GM23338 (cell line): ENCODE measurements at regions not wholly inside any gene's neighbourhood (a gene's known extent, or its start where the extent isn't known, plus 50 kb on each side); places are given as distances from the start of the nearest gene placed in this dataset.

Experiments
- ATAC-seq: fragments of 200-7000 bp; cut with Tn5 transposase; 3 replicates; pipeline ENCODE4 v1.9.1; 2020
- DNase-seq: peaks from one replicate; pipeline ENCODE4 v3.0.0-alpha.2; 2015; ENCODE audit warnings: low spot score
- H2AFZ ChIP-seq: fragments of 200-600 bp; sonication (generic); 2 replicates; pipeline ENCODE4 v1.8.0; 2016; ENCODE audit warnings: antibody characterized with exemption, mild to moderate bottlenecking, moderate library complexity
- H3F3A ChIP-seq: fragments of 200-600 bp; sonication (generic); replicated peaks from 2 replicates; pipeline ENCODE4 v1.8.0; 2017; ENCODE audit warnings: antibody characterized with exemption, mixed run types, low read depth
- H3K27ac ChIP-seq: fragments of 200-600 bp; sonication (generic); 2 replicates; pipeline ENCODE4 v1.6.1; 2016; ENCODE audit warnings: low read depth
- H3K27me3 ChIP-seq: fragments of 200-600 bp; sonication (generic); 2 replicates; pipeline ENCODE4 v1.8.0; 2016; ENCODE audit warnings: mild to moderate bottlenecking, mixed run types, moderate library complexity; ENCODE audit not compliant: insufficient read depth
- H3K36me3 ChIP-seq: fragments of 200-600 bp; sonication (generic); 2 replicates; pipeline ENCODE4 v1.8.0; 2016; ENCODE audit warnings: mild to moderate bottlenecking; ENCODE audit not compliant: insufficient read depth
- H3K4me1 ChIP-seq: fragments of 200-600 bp; sonication (generic); 2 replicates; pipeline ENCODE4 v1.8.0; 2016; ENCODE audit warnings: mild to moderate bottlenecking, moderate library complexity; ENCODE audit not compliant: insufficient read depth
- H3K4me2 ChIP-seq: fragments of 200-600 bp; sonication (generic); 2 replicates; pipeline ENCODE4 v1.7.1; 2017; ENCODE audit warnings: mixed run types
- H3K4me3 ChIP-seq: fragments of 200-600 bp; sonication (generic); 2 replicates; pipeline ENCODE4 v1.6.1; 2016; ENCODE audit warnings: mixed run types
- H3K79me2 ChIP-seq: fragments of 200-600 bp; sonication (generic); replicated peaks from 2 replicates; pipeline ENCODE4 v1.8.0; 2017; ENCODE audit warnings: mild to moderate bottlenecking; ENCODE audit not compliant: insufficient read depth
- H3K9me2 ChIP-seq: fragments of 200-600 bp; sonication (generic); 2 replicates; pipeline ENCODE4 v1.8.0; 2017; ENCODE audit not compliant: insufficient read depth
- H4K20me1 ChIP-seq: fragments of 200-600 bp; sonication (generic); replicated peaks from 2 replicates; pipeline ENCODE4 v1.8.0; 2017; ENCODE audit warnings: mild to moderate bottlenecking; ENCODE audit not compliant: insufficient read depth
- H3K27ac Mint-ChIP-seq: 2 replicates; pipeline ENCODE4 v1.8.0; 2020; ENCODE audit warnings: inconsistent platforms, mild to moderate bottlenecking, moderate library complexity, mixed read lengths
- H3K27me3 Mint-ChIP-seq: 3 replicates; pipeline ENCODE4 v1.8.0; 2022; ENCODE audit warnings: low read depth, mild to moderate bottlenecking, moderate library complexity, mixed read lengths, inconsistent platforms; ENCODE audit not compliant: insufficient read depth, poor library complexity
- H3K36me3 Mint-ChIP-seq: 3 replicates; pipeline ENCODE4 v1.8.0; 2021; ENCODE audit warnings: low read depth, mild to moderate bottlenecking, inconsistent platforms, moderate library complexity, mixed read lengths
- H3K4me1 Mint-ChIP-seq: 3 replicates; pipeline ENCODE4 v1.8.0; 2020; ENCODE audit warnings: mild to moderate bottlenecking, inconsistent platforms, mixed read lengths
- H3K4me3 Mint-ChIP-seq: 3 replicates; pipeline ENCODE4 v1.8.0; 2021; ENCODE audit warnings: moderate library complexity, mild to moderate bottlenecking, inconsistent platforms, mixed read lengths
- H3K9me3 Mint-ChIP-seq: 3 replicates; pipeline ENCODE4 v1.8.0; 2020; ENCODE audit warnings: moderate library complexity, mild to moderate bottlenecking, inconsistent platforms, mixed read lengths
- CREB1 ChIP-seq: fragments of 250-450 bp; sonication (Bioruptor Pico); IDR thresholded peaks from 2 replicates; pipeline ENCODE4 v1.5.0; 2020; ENCODE audit warnings: low read depth, mild to moderate bottlenecking, moderate library complexity
- EZH2 ChIP-seq: fragments of 200-600 bp; sonication (generic); IDR thresholded peaks from one replicate; pipeline ENCODE4 v1.8.0; 2017; ENCODE audit warnings: antibody characterized with exemption, mild to moderate bottlenecking, low read depth; ENCODE audit not compliant: unreplicated experiment
- EZH2phosphoT487 ChIP-seq: fragments of 200-600 bp; sonication (generic); IDR thresholded peaks from one replicate; pipeline ENCODE4 v1.8.1; 2018; ENCODE audit warnings: antibody characterized with exemption; ENCODE audit not compliant: unreplicated experiment
- JUNB ChIP-seq: IDR thresholded peaks from one replicate; pipeline ENCODE4 v1.6.1; 2016; ENCODE audit warnings: antibody characterized with exemption; ENCODE audit not compliant: unreplicated experiment
- NANOG ChIP-seq: IDR thresholded peaks from 2 replicates; pipeline ENCODE4 v1.6.1; 2016; ENCODE audit warnings: antibody characterized with exemption, borderline replicate concordance
- POLR2AphosphoS5 ChIP-seq: IDR thresholded peaks from 2 replicates; pipeline ENCODE4 v1.6.1; 2016; ENCODE audit warnings: antibody characterized with exemption, low read depth
- ZNF114 ChIP-seq: fragments of 250-450 bp; sonication (Bioruptor Pico); IDR thresholded peaks from 2 replicates; pipeline ENCODE4 v1.5.0; 2020; ENCODE audit warnings: mild to moderate bottlenecking, moderate library complexity
- ZNF331 ChIP-seq: fragments of 250-450 bp; sonication (Bioruptor Pico); IDR thresholded peaks from 2 replicates; pipeline ENCODE4 v1.5.0; 2020; ENCODE audit warnings: low read depth, mild to moderate bottlenecking, moderate library complexity
- TF ChIP-seq, protein P1 (sequence below), 2 experiments: fragments of 200-600 bp in 1 of 2; sonication (generic) in 1 of 2; conservative IDR thresholded peaks; 2 replicates each; pipeline versions ENCODE4 v1.5.1 to v1.6.1; 2016 to 2017; ENCODE audit warnings: antibody characterized with exemption in 2 of 2, low read depth in 2 of 2, mild to moderate bottlenecking in 2 of 2, moderate library complexity in 1 of 2
- TF ChIP-seq, protein P2 (sequence below): IDR thresholded peaks from 2 replicates; pipeline ENCODE4 v1.6.1; 2016; ENCODE audit warnings: antibody characterized with exemption
- TF ChIP-seq, protein P3 (sequence below): fragments of 250-450 bp; sonication (Bioruptor Pico); IDR thresholded peaks from 2 replicates; pipeline ENCODE4 v1.5.0; 2020; ENCODE audit warnings: mild to moderate bottlenecking, moderate library complexity

DNA sequence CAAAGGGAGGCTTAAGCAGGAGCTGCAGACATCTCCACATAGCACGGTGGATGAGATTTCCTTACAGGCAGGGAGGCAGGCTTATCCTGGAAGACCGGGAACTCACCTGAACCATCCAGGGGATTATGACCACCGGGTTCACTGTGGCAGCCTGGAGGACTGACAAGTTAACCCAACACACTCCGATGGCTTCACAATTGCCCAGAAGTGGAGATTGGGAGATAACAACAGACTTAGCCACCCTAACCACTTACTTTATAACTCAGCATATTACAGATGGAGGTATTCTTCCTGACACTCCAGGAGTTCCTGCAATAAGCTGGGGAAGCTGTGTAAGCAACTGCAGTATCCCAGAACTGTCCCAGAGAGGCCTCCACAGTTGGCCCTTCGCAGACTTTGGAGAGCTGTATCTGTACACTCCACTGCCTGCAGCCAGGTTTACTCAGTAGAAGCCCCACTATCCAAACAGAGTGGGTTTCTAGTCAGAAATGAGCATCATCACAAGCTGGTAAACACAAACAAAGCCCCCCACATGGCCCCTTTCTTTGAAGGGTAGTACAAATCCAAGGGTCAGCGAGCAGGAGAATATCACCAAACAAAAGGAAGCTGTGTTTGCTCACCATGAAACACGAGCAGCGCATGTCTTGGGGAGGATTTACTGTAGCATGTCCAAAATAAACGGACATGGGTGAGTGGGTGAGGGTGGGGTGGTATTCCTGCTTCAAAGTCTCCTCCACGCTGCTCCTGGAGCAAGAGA is 462.2 kb downstream of the RASEF start:
- TF ChIP-seq ZNF114 = no peak
- TF ChIP-seq POLR2AphosphoS5 = no peak
- no peak for TF ChIP-seq ZNF331 (CRISPR knock-in tag)
- no peak for TF ChIP-seq CREB1 (CRISPR knock-in tag)
- no peak for TF ChIP-seq JUNB
- TF ChIP-seq EZH2 = no peak
- TF ChIP-seq, protein P1, sequence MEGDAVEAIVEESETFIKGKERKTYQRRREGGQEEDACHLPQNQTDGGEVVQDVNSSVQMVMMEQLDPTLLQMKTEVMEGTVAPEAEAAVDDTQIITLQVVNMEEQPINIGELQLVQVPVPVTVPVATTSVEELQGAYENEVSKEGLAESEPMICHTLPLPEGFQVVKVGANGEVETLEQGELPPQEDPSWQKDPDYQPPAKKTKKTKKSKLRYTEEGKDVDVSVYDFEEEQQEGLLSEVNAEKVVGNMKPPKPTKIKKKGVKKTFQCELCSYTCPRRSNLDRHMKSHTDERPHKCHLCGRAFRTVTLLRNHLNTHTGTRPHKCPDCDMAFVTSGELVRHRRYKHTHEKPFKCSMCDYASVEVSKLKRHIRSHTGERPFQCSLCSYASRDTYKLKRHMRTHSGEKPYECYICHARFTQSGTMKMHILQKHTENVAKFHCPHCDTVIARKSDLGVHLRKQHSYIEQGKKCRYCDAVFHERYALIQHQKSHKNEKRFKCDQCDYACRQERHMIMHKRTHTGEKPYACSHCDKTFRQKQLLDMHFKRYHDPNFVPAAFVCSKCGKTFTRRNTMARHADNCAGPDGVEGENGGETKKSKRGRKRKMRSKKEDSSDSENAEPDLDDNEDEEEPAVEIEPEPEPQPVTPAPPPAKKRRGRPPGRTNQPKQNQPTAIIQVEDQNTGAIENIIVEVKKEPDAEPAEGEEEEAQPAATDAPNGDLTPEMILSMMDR (conservative IDR thresholded peaks at IDR 0.05; ENCODE audit: low read depth in 2 of 2) = no peak
- TF ChIP-seq, protein P2, sequence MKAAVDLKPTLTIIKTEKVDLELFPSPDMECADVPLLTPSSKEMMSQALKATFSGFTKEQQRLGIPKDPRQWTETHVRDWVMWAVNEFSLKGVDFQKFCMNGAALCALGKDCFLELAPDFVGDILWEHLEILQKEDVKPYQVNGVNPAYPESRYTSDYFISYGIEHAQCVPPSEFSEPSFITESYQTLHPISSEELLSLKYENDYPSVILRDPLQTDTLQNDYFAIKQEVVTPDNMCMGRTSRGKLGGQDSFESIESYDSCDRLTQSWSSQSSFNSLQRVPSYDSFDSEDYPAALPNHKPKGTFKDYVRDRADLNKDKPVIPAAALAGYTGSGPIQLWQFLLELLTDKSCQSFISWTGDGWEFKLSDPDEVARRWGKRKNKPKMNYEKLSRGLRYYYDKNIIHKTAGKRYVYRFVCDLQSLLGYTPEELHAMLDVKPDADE = no peak
- TF ChIP-seq EZH2phosphoT487 = no peak
- TF ChIP-seq NANOG = no peak
- TF ChIP-seq, protein P3, sequence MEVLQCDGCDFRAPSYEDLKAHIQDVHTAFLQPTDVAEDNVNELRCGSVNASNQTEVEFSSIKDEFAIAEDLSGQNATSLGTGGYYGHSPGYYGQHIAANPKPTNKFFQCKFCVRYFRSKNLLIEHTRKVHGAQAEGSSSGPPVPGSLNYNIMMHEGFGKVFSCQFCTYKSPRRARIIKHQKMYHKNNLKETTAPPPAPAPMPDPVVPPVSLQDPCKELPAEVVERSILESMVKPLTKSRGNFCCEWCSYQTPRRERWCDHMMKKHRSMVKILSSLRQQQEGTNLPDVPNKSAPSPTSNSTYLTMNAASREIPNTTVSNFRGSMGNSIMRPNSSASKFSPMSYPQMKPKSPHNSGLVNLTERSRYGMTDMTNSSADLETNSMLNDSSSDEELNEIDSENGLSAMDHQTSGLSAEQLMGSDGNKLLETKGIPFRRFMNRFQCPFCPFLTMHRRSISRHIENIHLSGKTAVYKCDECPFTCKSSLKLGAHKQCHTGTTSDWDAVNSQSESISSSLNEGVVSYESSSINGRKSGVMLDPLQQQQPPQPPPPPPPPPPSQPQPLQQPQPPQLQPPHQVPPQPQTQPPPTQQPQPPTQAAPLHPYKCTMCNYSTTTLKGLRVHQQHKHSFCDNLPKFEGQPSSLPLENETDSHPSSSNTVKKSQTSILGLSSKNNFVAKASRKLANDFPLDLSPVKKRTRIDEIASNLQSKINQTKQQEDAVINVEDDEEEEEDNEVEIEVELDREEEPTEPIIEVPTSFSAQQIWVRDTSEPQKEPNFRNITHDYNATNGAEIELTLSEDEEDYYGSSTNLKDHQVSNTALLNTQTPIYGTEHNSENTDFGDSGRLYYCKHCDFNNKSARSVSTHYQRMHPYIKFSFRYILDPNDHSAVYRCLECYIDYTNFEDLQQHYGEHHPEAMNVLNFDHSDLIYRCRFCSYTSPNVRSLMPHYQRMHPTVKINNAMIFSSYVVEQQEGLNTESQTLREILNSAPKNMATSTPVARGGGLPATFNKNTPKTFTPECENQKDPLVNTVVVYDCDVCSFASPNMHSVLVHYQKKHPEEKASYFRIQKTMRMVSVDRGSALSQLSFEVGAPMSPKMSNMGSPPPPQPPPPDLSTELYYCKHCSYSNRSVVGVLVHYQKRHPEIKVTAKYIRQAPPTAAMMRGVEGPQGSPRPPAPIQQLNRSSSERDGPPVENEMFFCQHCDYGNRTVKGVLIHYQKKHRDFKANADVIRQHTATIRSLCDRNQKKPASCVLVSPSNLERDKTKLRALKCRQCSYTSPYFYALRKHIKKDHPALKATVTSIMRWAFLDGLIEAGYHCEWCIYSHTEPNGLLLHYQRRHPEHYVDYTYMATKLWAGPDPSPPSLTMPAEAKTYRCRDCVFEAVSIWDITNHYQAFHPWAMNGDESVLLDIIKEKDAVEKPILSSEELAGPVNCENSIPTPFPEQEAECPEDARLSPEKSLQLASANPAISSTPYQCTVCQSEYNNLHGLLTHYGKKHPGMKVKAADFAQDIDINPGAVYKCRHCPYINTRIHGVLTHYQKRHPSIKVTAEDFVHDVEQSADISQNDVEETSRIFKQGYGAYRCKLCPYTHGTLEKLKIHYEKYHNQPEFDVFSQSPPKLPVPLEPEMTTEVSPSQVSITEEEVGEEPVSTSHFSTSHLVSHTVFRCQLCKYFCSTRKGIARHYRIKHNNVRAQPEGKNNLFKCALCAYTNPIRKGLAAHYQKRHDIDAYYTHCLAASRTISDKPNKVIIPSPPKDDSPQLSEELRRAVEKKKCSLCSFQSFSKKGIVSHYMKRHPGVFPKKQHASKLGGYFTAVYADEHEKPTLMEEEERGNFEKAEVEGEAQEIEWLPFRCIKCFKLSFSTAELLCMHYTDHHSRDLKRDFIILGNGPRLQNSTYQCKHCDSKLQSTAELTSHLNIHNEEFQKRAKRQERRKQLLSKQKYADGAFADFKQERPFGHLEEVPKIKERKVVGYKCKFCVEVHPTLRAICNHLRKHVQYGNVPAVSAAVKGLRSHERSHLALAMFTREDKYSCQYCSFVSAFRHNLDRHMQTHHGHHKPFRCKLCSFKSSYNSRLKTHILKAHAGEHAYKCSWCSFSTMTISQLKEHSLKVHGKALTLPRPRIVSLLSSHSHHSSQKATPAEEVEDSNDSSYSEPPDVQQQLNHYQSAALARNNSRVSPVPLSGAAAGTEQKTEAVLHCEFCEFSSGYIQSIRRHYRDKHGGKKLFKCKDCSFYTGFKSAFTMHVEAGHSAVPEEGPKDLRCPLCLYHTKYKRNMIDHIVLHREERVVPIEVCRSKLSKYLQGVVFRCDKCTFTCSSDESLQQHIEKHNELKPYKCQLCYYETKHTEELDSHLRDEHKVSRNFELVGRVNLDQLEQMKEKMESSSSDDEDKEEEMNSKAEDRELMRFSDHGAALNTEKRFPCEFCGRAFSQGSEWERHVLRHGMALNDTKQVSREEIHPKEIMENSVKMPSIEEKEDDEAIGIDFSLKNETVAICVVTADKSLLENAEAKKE (CRISPR knock-in tag) = no peak
- Histone ChIP-seq H4K20me1 (no peaks in the 10 kb centered on the region), H3K4me3 (no peak overlapping the region), H3K79me2 (no peaks in the 10 kb centered on the region), H3K4me1 (no peaks in the 10 kb centered on the region), H3K27ac (no peak overlapping the region), H3K4me2 (no peak overlapping the region), H3F3A (no peaks in the 10 kb centered on the region), H3K9me2 (no peaks in the 10 kb centered on the region), H3K36me3 (no peaks in the 10 kb centered on the region), H3K27me3 (no peaks in the 10 kb centered on the region), H2AFZ (peak overlapping the region; percentile 52; the same call in 1 of the 2 replicates)
- Mint-ChIP-seq H3K9me3 (no peaks in the 10 kb centered on the region), H3K36me3 (no peaks in the 10 kb centered on the region), H3K27ac (no peak overlapping the region), H3K4me1 (no peaks in the 10 kb centered on the region; the same call in 2 of the 3 replicates), H3K4me3 (no peak overlapping the region), H3K27me3 (no peaks in the 10 kb centered on the region)
- ATAC-seq (no peak), DNase-seq (no peak)
